ENCODE measurements at regions not wholly inside any gene's neighbourhood (a gene's known extent, or its start where the extent isn't known, plus 50 kb on each side); places are given as distances from the start of the nearest gene placed in this dataset.

GRCh38 chr1:38559446-38560165 is 300.0 kb downstream of the RRAGC start:
- H3K27ac ChIP-seq: no peak overlapping the region
- H3K27me3 ChIP-seq: peaks cover 38% of the 10 kb centered on the region
- H3K36me3 ChIP-seq: no peaks in the 10 kb centered on the region
- no peak for ATAC-seq
- 21 to 50% methylated on average over 1 to 6 of the region's 33 CpGs for WGBS, 2 donors (ENCODE audit: low coverage in 1 of 2)
- peaks cover 0 to 12% (median 0%) of the 10 kb centered on the region in 3 donors for H3K4me1 ChIP-seq
- no peaks in the 10 kb centered on the region for H3K9me3 ChIP-seq
- TF ChIP-seq EP300 (IDR thresholded peaks at IDR 0.05): no peak
- no peak for TF ChIP-seq POLR2AphosphoS5 (IDR thresholded peaks at IDR 0.05)
- no peak for TF ChIP-seq POLR2A (IDR thresholded peaks at IDR 0.05)
- TF ChIP-seq, protein P1, sequence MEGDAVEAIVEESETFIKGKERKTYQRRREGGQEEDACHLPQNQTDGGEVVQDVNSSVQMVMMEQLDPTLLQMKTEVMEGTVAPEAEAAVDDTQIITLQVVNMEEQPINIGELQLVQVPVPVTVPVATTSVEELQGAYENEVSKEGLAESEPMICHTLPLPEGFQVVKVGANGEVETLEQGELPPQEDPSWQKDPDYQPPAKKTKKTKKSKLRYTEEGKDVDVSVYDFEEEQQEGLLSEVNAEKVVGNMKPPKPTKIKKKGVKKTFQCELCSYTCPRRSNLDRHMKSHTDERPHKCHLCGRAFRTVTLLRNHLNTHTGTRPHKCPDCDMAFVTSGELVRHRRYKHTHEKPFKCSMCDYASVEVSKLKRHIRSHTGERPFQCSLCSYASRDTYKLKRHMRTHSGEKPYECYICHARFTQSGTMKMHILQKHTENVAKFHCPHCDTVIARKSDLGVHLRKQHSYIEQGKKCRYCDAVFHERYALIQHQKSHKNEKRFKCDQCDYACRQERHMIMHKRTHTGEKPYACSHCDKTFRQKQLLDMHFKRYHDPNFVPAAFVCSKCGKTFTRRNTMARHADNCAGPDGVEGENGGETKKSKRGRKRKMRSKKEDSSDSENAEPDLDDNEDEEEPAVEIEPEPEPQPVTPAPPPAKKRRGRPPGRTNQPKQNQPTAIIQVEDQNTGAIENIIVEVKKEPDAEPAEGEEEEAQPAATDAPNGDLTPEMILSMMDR (IDR thresholded peaks at IDR 0.05): no peak
- H3K4me3 ChIP-seq: peak overlapping the region in 1 of 2 donors; percentile 33

DNA sequence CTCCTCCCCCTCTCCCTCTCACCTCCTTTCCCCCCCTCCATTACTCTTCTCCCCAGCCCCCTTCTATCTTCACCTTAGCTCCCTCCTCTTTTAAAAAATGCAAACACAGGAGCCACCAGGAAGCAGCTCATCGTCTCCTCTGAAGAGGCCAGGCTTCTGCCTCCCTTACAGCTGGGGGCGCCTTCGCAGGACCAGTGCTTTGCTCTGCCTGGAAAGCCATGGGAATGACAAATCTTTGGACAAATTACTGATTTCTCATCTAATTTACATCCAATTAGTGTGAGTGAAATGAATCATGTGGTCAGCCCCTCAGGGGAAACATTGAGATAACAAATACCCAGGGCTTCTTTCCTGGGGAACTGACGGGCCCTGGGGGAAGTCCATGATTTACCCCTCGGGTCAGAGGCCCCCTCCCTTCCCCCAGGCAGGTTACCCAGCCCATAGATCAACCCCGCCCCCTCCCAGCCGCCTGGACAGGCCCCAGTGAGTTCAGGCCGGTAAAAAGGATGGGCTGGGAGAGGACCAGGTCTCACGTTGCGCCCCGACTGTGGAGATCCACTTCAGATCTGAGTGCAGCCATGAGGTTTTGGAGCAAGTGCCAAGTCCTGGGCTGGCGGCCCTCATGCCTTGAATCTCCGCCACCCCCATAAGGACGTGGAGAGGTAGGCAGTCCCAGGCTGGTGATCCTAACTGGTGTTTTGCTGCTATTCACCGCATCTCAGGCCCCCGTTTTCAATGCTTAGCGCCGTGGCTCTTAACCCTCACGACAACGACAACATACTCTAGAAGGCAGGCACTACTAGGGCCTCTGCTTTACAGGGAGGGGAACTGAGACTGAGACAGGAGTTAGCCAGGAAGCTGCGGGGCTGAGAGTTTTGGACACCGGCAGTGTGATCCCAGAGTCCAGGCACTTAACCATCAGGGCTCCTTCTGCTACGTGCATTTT is 300.8 kb downstream of the RRAGC start:
- no peak for ATAC-seq

GRCh38 chr1:38558055-38558454 is 301.5 kb downstream of the RRAGC start:
- H3K4me1 ChIP-seq: peaks cover 0 to 12% (median 0%) of the 10 kb centered on the region in 3 donors
- no peak overlapping the region for H3K27ac ChIP-seq
- peaks cover 23% of the 10 kb centered on the region for H3K27me3 ChIP-seq
- 75% methylated on average over 4 of the region's 8 CpGs; no CpG with 5 or more reads in 1 of the 2 donors for WGBS, 2 donors (ENCODE audit: low coverage in 1 of 2)
- H3K4me3 ChIP-seq: no peak overlapping the region
- TF ChIP-seq POLR2A (IDR thresholded peaks at IDR 0.05): no peak
- TF ChIP-seq POLR2AphosphoS5 (IDR thresholded peaks at IDR 0.05): no peak
- TF ChIP-seq EP300 (IDR thresholded peaks at IDR 0.05): no peak
- TF ChIP-seq, protein P1 (IDR thresholded peaks at IDR 0.05): no peak
- no peaks in the 10 kb centered on the region for H3K36me3 ChIP-seq
- no peak for ATAC-seq
- no peaks in the 10 kb centered on the region for H3K9me3 ChIP-seq

More for the DNA sequence above, 300.8 kb downstream of the RRAGC start:
- 100% methylated on average over 1 of the region's 23 CpGs; no CpG with 5 or more reads in 1 of the 2 donors for WGBS, 2 donors (ENCODE audit: low coverage in 1 of 2)
- H3K36me3 ChIP-seq: no peaks in the 10 kb centered on the region
- H3K4me3 ChIP-seq: peak overlapping the region in 1 of 2 donors; percentile 33
- no peaks in the 10 kb centered on the region for H3K9me3 ChIP-seq
- peaks cover 30% of the 10 kb centered on the region for H3K27me3 ChIP-seq
- peaks cover 0 to 12% (median 0%) of the 10 kb centered on the region in 3 donors for H3K4me1 ChIP-seq
- TF ChIP-seq, protein P1 (IDR thresholded peaks at IDR 0.05): no peak
- TF ChIP-seq EP300 (IDR thresholded peaks at IDR 0.05) (no peak), POLR2A (IDR thresholded peaks at IDR 0.05) (no peak)
- no peak overlapping the region for H3K27ac ChIP-seq

DNA sequence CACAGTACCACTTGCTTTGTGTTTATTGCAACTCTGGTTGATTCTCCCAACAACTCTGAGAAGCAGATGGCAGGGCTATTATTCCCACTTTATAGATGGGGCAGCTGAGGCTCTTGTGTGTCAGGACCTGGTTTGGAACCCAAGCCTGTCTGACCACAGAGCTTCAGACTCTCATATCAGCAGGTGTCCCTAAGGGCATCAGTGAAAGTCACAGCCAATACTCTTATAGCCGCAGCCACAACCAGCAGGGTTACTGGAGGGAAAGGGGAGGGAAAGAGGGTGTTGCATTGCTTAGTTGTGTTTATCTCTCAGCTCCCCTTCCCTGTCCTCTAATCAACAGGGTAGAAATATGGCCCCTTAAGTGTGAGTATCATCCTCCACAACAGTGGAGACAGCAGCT is 304.0 kb downstream of the RRAGC start:
- Histone ChIP-seq H3K4me1 (peaks cover 0 to 12% (median 0%) of the 10 kb centered on the region in 3 donors), H3K27ac (no peak overlapping the region), H3K4me3 (no peak overlapping the region), H3K36me3 (no peaks in the 10 kb centered on the region), H3K27me3 (peaks cover 3% of the 10 kb centered on the region), H3K9me3 (no peaks in the 10 kb centered on the region)
- 57% methylated on average over 1 of the region's 1 CpG; no CpG with 5 or more reads in 1 of the 2 donors for WGBS, 2 donors (ENCODE audit: low coverage in 1 of 2)
- no peak for ATAC-seq
- TF ChIP-seq, protein P1 (IDR thresholded peaks at IDR 0.05): no peak
- TF ChIP-seq POLR2A (IDR thresholded peaks at IDR 0.05) (no peak), POLR2AphosphoS5 (IDR thresholded peaks at IDR 0.05) (no peak), EP300 (IDR thresholded peaks at IDR 0.05) (no peak)
